Activated CD4-positive, alpha-beta memory T cell treated with anti-CD3 and anti-CD28 coated beads, Interleukin-2, amount 10 ng/mL, durations not matched to agents 7 days and 5 days (primary cell): ENCODE measurements at regions not wholly inside any gene's neighbourhood (a gene's known extent, or its start where the extent isn't known, plus 50 kb on each side); places are given as distances from the start of the nearest gene placed in this dataset.

Experiments
- CTCF ChIA-PET: fragments of 350-600 bp; sonication (Branson Sonifier 250); formaldehyde crosslinking; loops from one replicate; lab custom pipeline; 2021; ENCODE audit warnings: antibody characterized with exemption, inconsistent platforms; lab: Charles Lee
- POLR2A ChIA-PET: fragments of 350-600 bp; sonication (Branson Sonifier 250); formaldehyde crosslinking; loops from one replicate; lab custom pipeline; 2021; ENCODE audit warnings: antibody characterized with exemption; lab: Charles Lee
- DNase-seq: peaks from one replicate; pipeline ENCODE4 v3.0.0-alpha.2; 2020
- H3K27ac Mint-ChIP-seq: one replicate; pipeline ENCODE4 v1.8.0; 2021; ENCODE audit warnings: mild to moderate bottlenecking, mixed read lengths
- H3K27me3 Mint-ChIP-seq: one replicate; pipeline ENCODE4 v1.8.0; 2021; ENCODE audit warnings: mixed read lengths
- H3K36me3 Mint-ChIP-seq: one replicate; pipeline ENCODE4 v1.8.0; 2021; ENCODE audit warnings: low read depth, mixed read lengths
- H3K4me1 Mint-ChIP-seq: one replicate; pipeline ENCODE4 v1.8.0; 2021; ENCODE audit warnings: mixed read lengths
- H3K4me3 Mint-ChIP-seq: one replicate; pipeline ENCODE4 v1.8.0; 2021; ENCODE audit warnings: mild to moderate bottlenecking, mixed read lengths
- H3K9me3 Mint-ChIP-seq: one replicate; pipeline ENCODE4 v1.8.0; 2021; ENCODE audit warnings: mixed read lengths

- ChIA-PET POLR2A (no interaction called here), CTCF (no interaction called here)
- H3K4me3 Mint-ChIP-seq, result no peak overlapping the region
Observed at GRCh38 chr20:24718277-24718676, 230.8 kb upstream of the CST7 start.

GRCh38 chr20:24718696-24719095, 230.4 kb upstream of the CST7 start:
- H3K27ac Mint-ChIP-seq, result no peak overlapping the region
- H3K36me3 Mint-ChIP-seq, result no peaks in the 10 kb centered on the region
- POLR2A ChIA-PET, result no interaction called here
- no peak overlapping the region for H3K4me3 Mint-ChIP-seq
- H3K4me1 Mint-ChIP-seq, result no peaks in the 10 kb centered on the region
- H3K27me3 Mint-ChIP-seq, result peaks cover 30% of the 10 kb centered on the region
- no peak for DNase-seq
- CTCF ChIA-PET, result no interaction called here
- H3K9me3 Mint-ChIP-seq, result peaks cover 4% of the 10 kb centered on the region

More at GRCh38 chr20:24718277-24718676, 230.8 kb upstream of the CST7 start:
- Mint-ChIP-seq H3K27me3 (peaks cover 31% of the 10 kb centered on the region), H3K4me1 (no peaks in the 10 kb centered on the region), H3K36me3 (no peaks in the 10 kb centered on the region), H3K27ac (no peak overlapping the region), H3K9me3 (peaks cover 4% of the 10 kb centered on the region)
- DNase-seq, result no peak

- no peak overlapping the region for H3K27ac Mint-ChIP-seq
- no peaks in the 10 kb centered on the region for H3K4me1 Mint-ChIP-seq
- no peak for DNase-seq
- H3K9me3 Mint-ChIP-seq, result no peaks in the 10 kb centered on the region
- peaks cover 28% of the 10 kb centered on the region for H3K27me3 Mint-ChIP-seq
- POLR2A ChIA-PET, result no interaction called here
- no peaks in the 10 kb centered on the region for H3K36me3 Mint-ChIP-seq
- H3K4me3 Mint-ChIP-seq, result no peak overlapping the region
- CTCF ChIA-PET, result no interaction called here
Observed at GRCh38 chr20:24720957-24721356, 228.1 kb upstream of the CST7 start.

- DNase-seq, result no peak
- POLR2A ChIA-PET, result no interaction called here
- H3K4me3 Mint-ChIP-seq, result no peak overlapping the region
Observed at GRCh38 chr20:24721891-24722568, 227.0 kb upstream of the CST7 start.

GRCh38 chr20:24722586-24722985, 226.5 kb upstream of the CST7 start:
- ChIA-PET POLR2A (no interaction called here), CTCF (no interaction called here)
- Mint-ChIP-seq H3K27me3 (peaks cover 24% of the 10 kb centered on the region), H3K9me3 (no peaks in the 10 kb centered on the region), H3K27ac (no peak overlapping the region), H3K4me3 (no peak overlapping the region), H3K36me3 (no peaks in the 10 kb centered on the region), H3K4me1 (no peaks in the 10 kb centered on the region)
- DNase-seq, result no peak

More at GRCh38 chr20:24721891-24722568, 227.0 kb upstream of the CST7 start:
- Mint-ChIP-seq H3K36me3 (no peaks in the 10 kb centered on the region), H3K4me1 (no peaks in the 10 kb centered on the region), H3K27ac (no peak overlapping the region), H3K27me3 (peaks cover 28% of the 10 kb centered on the region), H3K9me3 (no peaks in the 10 kb centered on the region)
- CTCF ChIA-PET, result no interaction called here

- no peak for DNase-seq
Observed at GRCh38 chr20:24723186-24723585, 225.9 kb upstream of the CST7 start.

GRCh38 chr20:24723647-24724352, 225.3 kb upstream of the CST7 start:
- Mint-ChIP-seq H3K27ac (no peak overlapping the region), H3K4me3 (no peak overlapping the region), H3K36me3 (no peaks in the 10 kb centered on the region), H3K4me1 (no peaks in the 10 kb centered on the region), H3K9me3 (no peaks in the 10 kb centered on the region), H3K27me3 (peaks cover 16% of the 10 kb centered on the region)
- DNase-seq, result no peak
- ChIA-PET POLR2A (no interaction called here), CTCF (no interaction called here)

More at GRCh38 chr20:24723186-24723585, 225.9 kb upstream of the CST7 start:
- Mint-ChIP-seq H3K27me3 (peaks cover 18% of the 10 kb centered on the region), H3K4me3 (no peak overlapping the region), H3K36me3 (no peaks in the 10 kb centered on the region), H3K27ac (no peak overlapping the region), H3K9me3 (no peaks in the 10 kb centered on the region), H3K4me1 (no peaks in the 10 kb centered on the region)
- CTCF ChIA-PET, result no interaction called here
- POLR2A ChIA-PET, result no interaction called here

- DNase-seq, result no peak
- no peaks in the 10 kb centered on the region for H3K4me1 Mint-ChIP-seq
- CTCF ChIA-PET, result no interaction called here
Observed at GRCh38 chr20:24724982-24725533, 224.0 kb upstream of the CST7 start.

GRCh38 chr20:24727795-24728194, 221.3 kb upstream of the CST7 start:
- H3K27me3 Mint-ChIP-seq, result peaks cover 6% of the 10 kb centered on the region
- H3K27ac Mint-ChIP-seq, result no peak overlapping the region
- POLR2A ChIA-PET, result no interaction called here
- CTCF ChIA-PET, result no interaction called here
- no peaks in the 10 kb centered on the region for H3K36me3 Mint-ChIP-seq
- no peaks in the 10 kb centered on the region for H3K4me1 Mint-ChIP-seq
- no peak for DNase-seq
- no peaks in the 10 kb centered on the region for H3K9me3 Mint-ChIP-seq
- no peak overlapping the region for H3K4me3 Mint-ChIP-seq

More at GRCh38 chr20:24724982-24725533, 224.0 kb upstream of the CST7 start:
- Mint-ChIP-seq H3K27ac (no peak overlapping the region), H3K9me3 (no peaks in the 10 kb centered on the region), H3K4me3 (no peak overlapping the region), H3K36me3 (no peaks in the 10 kb centered on the region), H3K27me3 (peaks cover 12% of the 10 kb centered on the region)
- POLR2A ChIA-PET, result no interaction called here

GRCh38 chr20:24729896-24730605, 219.0 kb upstream of the CST7 start:
- ChIA-PET CTCF (no interaction called here), POLR2A (no interaction called here)
- Mint-ChIP-seq H3K4me3 (no peak overlapping the region), H3K27me3 (no peaks in the 10 kb centered on the region), H3K27ac (no peak overlapping the region), H3K9me3 (no peaks in the 10 kb centered on the region), H3K4me1 (no peaks in the 10 kb centered on the region), H3K36me3 (no peaks in the 10 kb centered on the region)
- no peak for DNase-seq

- Mint-ChIP-seq H3K36me3 (no peaks in the 10 kb centered on the region), H3K27me3 (no peaks in the 10 kb centered on the region), H3K9me3 (no peaks in the 10 kb centered on the region), H3K4me1 (no peaks in the 10 kb centered on the region), H3K27ac (no peak overlapping the region), H3K4me3 (no peak overlapping the region)
- POLR2A ChIA-PET, result no interaction called here
- CTCF ChIA-PET, result no interaction called here
- no peak for DNase-seq
Observed at GRCh38 chr20:24730750-24731149, 218.3 kb upstream of the CST7 start.

GRCh38 chr20:24731312-24731711, 217.8 kb upstream of the CST7 start:
- no peak overlapping the region for H3K27ac Mint-ChIP-seq
- H3K27me3 Mint-ChIP-seq, result no peaks in the 10 kb centered on the region
- POLR2A ChIA-PET, result no interaction called here
- CTCF ChIA-PET, result no interaction called here
- no peaks in the 10 kb centered on the region for H3K36me3 Mint-ChIP-seq
- DNase-seq, result no peak
- no peaks in the 10 kb centered on the region for H3K9me3 Mint-ChIP-seq
- no peaks in the 10 kb centered on the region for H3K4me1 Mint-ChIP-seq
- H3K4me3 Mint-ChIP-seq, result no peak overlapping the region

- no peak for DNase-seq
- Mint-ChIP-seq H3K27me3 (no peaks in the 10 kb centered on the region), H3K36me3 (no peaks in the 10 kb centered on the region), H3K4me3 (no peak overlapping the region), H3K27ac (no peak overlapping the region), H3K4me1 (no peaks in the 10 kb centered on the region), H3K9me3 (no peaks in the 10 kb centered on the region)
- POLR2A ChIA-PET, result no interaction called here
- CTCF ChIA-PET, result no interaction called here
Observed at GRCh38 chr20:24732076-24732475, 217.0 kb upstream of the CST7 start.
